ENCODE measurements at regions not wholly inside any gene's neighbourhood (a gene's known extent, or its start where the extent isn't known, plus 50 kb on each side); places are given as distances from the start of the nearest gene placed in this dataset.

DNA sequence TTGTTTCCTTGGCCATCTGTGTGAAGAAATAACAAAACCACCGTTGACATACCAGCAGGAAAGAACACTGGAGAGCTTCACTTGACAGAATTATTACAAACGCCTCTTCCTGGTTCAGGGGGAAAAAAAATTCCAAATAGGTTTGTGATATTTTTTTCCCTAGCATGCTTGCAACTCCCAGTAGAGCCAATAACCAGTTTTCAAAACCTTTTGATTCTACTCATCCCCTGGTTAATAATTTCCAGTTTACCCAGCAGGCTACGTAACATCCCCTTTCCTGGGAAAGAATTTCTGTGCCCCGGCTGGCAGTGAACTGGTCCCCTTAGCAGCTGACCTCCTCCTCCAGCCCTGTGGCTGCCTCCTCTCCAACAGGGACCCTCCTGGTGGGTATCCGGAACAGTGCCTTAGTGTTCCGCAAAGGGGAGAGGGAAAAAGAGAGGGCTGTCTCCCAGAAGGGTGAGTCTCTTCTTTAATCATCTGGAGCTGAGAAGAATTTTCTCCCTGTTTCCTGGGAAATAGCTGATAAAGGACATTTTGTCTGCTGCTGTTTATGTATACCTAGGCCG is 72.8 kb upstream of the BOD1 start:
- no peak for DNase-seq (ENCODE audit: low spot score in 2 of 2)
- no peak for FAIRE-seq

DNA sequence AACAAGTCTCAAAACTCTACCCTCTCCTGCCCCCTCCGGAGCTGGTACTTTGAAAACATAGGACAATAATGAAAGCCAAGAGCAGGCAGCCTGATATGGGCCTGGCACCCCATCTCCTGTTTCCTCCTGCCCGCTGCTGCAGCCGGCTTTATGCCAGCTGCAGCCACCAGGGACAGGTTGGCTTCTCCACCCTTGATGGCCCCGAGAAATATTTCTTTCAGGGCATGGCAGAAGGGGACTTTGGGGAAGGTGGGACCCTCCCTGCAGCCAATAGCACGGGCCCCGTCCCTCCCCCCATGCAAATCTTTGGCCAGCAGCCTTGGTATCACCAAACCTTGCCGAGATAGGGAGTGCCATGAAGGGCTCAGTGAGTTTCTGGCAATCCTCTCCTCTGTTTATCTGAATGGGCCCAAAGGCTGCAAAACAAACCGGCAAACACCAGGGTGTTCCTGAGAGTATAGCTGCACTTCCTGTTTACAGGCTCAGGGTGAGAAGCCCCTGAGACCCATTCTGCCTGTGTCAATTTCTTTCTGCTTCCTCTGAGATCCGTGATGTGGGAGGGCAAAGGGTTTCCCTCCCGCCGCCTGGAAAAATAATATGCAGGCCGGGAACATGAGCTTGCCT is 73.4 kb upstream of the BOD1 start:
- no peak for FAIRE-seq
- DNase-seq (ENCODE audit: low spot score in 2 of 2): no peak

DNA sequence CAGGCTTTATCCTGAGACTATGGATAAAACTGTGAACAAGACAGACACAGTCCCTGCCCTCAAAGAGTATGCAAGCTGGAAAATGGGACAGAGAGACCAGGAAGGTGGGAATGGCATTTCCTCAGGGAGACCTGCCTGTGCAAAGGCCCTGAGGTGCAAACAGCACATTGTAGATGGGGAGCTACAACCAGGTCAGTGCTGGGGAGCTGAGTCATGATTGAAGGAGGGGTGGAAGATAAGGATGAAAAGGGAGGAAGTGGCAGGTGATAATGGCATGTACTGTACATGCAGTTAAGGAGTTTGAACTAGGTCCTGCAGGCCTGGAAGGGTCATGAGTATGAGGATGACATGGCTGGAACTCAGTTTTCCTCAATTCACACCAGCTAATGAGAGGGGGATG is 75.5 kb upstream of the BOD1 start:
- FAIRE-seq: no peak

DNA sequence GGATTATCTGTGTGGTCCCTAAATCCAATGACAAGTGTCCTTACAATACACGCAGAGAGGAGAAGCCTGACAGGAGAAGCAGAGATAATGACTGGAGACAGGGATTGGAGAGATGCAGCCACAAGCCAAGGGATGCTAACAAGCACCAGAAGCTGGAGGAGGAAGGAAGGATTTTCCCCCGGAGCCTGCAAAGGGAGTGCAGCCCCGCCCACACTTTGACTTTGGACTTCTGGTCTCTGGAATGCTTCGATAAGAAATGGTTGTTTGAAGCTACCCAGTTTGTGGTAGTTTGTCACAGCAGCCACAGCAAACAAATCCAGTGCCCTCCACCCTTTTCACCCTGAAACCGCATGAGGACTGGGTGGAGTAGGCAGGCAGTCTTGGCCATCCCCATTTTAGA is 77.2 kb upstream of the BOD1 start:
- no peak for FAIRE-seq
- no peak for DNase-seq (ENCODE audit: low spot score in 2 of 2)

More for the DNA sequence above, 75.5 kb upstream of the BOD1 start:
- DNase-seq (ENCODE audit: low spot score in 2 of 2): no peak

DNA sequence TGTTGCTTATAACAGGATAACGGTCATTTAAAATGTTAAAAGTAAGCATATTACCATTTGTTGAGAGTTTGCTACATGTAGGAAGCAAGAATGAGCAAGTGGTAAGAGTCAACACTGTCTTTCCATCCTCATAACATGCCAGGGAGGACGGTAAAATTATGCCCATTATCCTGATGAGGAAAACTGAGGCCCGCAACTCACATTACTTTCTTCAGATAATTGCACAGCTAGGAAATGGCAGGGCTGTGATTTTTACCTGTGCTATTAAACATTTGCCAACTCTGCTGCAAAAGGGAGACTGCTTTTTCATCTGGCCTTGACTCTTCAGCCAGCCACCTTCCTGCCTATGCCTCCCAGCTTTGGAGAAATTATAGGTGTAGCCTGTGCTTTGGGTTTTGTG is 79.8 kb upstream of the BOD1 start:
- no peak for DNase-seq (ENCODE audit: low spot score in 2 of 2)
- FAIRE-seq: no peak

DNA sequence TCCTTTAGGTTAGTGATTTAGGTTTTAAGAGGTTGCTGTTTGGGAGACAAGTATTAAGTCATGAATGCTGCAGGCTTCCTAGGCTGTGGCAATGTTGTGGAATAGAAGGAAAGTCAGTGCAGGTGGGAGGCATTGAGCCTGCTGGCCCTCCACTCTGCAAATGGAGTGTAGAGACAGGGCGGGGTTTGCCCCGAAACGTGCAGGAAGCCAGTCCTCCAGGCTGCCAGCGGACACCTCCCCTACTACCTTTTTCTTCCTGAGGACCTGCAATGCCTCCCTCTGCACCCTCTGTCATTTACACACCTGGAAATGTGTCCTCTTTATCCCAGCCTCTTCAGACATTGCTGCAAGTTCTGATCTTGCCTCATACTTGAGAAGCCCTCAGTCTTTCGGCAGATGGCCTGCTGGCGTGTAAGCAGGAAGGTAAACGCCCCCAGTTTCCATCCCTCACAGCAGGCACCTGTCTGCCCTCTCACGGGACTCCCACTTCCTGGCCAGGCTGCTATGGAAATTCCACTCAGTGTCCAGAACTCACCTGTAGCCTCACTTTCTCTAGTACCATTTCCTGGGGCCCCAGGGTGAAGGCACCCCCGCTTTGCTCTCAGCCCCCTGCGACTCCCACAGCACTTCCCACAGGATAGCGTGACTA is 81.6 kb upstream of the BOD1 start:
- no peak for FAIRE-seq
- DNase-seq (ENCODE audit: low spot score in 2 of 2): no peak

DNA sequence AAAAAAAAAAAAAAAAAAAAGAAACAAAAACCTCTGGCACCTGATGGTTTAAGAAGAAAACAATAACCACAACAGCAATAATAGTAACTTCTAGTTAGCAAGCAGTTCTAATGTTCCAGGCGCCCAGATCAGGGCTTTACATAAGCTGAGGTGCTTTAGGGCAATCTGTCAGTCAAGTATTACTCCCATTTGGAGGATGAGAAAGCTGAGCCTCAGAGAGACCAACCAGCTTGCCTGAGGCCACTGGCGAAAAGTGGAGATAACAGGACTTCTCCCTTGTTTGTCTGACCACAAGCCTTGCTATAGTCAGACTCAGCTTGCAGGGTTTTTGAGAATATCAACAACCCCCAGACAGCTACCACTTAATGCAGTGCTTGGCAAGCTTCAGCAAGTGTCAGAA is 83.5 kb upstream of the BOD1 start:
- DNase-seq (ENCODE audit: low spot score in 2 of 2) (no peak), FAIRE-seq (no peak)

DNA sequence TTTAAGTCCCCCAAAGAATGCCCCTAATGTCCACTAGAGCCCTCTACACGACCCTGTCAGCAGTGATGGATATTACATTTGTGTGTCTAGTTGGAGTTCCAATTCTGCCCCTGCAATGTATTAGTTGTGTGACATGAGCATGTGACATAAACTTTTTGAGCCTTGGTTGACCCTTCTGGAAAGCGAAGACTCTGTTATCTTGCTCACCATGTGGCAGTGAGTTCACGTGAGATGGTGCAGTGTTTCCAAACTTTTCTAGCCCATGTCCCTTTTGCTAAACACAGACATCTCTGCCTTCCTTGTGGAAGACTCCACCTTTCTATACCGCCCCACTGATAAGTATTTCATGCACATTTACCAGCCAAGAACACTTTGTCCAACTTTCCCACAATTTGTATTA is 87.0 kb upstream of the BOD1 start:
- DNase-seq (ENCODE audit: low spot score in 2 of 2) (no peak), FAIRE-seq (no peak)

DNA sequence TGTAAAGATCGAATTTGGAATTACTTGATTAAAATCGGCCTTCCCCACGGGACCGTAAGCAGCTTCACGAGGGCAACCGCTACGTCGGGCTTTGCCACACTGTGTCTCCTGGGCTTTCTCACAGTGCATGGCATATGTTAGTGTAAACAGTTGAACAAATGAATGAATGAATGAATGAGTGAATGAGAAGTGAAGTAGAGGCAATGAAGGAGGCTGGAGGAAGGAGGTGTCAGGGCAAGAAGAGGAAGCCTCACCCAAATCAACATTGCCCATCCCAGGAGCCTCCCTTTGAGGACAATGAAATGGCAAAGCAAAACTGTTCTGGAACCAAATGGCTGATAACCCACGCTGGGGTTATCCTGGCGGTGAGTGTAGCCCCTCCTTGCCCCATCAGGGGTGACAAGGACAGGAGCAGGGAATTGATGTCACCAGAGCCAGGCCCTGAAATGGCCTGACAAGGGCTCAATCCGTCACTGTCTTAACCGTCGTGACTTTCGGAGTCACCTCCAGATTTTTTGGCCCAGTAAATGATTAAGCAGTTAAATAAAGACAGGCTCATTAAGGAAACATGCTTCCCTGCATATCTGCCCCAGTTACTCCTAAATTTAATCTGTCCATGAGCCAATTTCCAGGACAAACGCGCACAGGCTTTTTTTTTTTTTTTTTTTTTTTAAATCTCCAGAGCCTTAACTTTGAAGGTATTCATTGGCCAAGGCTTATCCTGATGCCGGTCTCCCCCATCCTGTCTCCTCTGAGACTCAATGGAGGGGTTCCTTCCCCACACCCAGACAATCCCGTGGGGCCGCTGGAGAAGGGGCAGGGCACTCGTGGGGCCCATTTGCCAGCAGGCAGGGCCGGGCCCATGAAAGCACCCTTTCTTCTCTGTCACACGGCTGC is 88.4 kb upstream of the BOD1 start:
- DNase-seq (ENCODE audit: low spot score in 2 of 2): no peak
- FAIRE-seq: no peak

DNA sequence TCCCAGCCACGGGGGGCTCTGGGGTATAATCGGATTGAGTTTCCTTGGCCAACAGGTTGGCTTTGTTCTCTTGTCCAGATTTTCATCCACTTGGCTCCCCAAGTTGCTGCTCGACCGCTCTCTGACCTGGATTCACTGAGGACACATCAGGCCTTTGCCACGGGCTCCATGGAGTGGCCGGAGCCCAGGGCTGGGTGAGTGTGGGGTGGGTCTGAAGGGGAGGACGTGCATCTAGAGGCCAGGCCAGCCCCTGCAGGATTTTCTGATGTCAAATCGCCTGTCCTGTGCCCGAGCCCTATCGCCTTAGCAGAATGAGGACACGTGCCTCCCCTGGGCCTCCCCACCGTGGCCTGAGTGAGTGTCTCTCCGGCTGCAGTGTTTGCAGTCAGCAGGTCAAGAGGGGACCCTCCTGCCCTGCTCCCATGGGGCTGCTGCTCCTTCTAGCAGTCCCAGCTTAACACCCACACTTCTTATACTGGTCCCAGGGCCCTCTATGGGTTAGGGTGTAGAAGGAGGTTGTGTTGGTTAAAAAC is 89.1 kb upstream of the BOD1 start:
- DNase-seq (ENCODE audit: low spot score in 2 of 2): no peak
- FAIRE-seq: no peak

DNA sequence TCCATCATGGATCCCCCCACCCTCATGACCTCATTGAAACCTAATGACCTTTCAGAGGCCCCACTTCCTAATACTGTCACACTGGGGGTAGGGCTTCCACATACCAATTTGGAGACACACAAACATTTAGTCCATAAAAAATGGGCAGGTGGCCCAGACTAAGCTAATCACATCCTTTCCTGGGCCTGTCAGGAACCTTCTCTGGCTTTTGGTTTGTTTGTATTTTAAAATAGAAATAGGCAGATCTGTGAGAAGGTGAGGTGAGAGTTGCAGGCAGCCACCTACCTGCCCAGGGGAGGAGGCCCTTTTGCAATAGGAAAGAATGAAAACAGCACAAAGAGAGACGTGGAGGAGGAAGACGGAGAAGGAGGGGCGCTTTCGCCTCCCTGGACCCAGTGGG is 90.2 kb upstream of the BOD1 start:
- no peak for DNase-seq (ENCODE audit: low spot score in 2 of 2)
- no peak for FAIRE-seq

DNA sequence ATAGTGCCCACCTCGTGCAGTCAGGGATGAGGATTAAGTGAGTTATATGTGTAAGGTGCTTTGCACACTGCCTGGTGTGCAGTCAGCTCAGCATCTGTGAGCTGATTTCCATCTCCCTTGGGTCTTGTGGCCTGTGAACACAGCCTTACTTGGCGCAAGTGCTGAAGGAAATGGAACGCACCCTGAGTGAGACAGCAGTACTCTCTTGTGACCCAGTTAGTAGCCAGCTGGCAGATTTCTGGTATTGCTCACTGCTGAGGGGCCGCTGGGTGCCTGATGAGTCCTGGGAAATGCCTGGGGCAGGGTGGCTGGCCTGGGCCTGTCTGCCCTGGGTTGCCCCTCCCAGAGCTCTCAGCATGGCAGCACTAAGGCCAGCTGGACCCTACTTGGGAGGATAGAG is 90.9 kb upstream of the BOD1 start:
- DNase-seq (ENCODE audit: low spot score in 2 of 2) (peak in 1 of 2 donors; percentile 47), FAIRE-seq (no peak)

DNA sequence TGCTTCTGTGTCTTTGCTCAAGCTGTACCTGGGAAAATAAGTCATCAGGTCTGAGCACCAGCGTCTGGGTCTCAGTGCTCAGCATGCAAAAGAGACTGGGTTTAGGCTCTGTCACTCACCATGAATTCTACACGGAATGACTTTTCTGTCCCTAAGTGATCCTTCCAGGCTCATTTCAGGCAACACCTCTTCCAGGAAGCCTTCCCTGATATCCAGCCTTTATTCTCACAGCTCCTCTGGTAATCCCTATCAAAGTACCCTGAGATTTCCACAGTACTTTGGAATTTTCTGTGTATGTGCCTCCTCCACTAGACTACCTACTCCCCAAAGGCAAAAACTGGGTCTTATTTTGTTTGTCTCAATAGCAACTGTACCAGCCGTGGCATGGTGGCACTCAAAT is 92.7 kb upstream of the BOD1 start:
- DNase-seq (ENCODE audit: low spot score in 2 of 2) (no peak), FAIRE-seq (no peak)

DNA sequence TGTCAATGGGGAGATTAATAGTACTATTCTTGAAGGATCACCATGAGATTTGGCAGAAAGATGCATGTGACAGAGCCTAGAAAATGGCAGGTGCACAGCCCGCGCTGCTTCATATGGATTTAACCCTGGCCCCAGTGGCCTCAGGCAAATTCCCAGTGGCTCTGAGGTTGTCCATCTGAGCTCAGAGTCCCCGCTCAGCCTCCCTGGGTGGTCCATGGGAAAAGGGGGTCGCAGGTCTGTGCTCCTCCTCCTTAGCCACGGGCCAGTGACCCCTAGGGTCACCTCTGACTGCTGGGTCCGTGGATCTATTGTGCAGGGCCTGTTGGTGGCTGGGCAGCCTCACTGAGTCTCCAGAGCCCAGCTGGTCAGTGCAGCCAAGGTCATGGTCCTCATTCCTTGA is 93.3 kb upstream of the BOD1 start:
- DNase-seq (ENCODE audit: low spot score in 2 of 2) (no peak), FAIRE-seq (no peak)

DNA sequence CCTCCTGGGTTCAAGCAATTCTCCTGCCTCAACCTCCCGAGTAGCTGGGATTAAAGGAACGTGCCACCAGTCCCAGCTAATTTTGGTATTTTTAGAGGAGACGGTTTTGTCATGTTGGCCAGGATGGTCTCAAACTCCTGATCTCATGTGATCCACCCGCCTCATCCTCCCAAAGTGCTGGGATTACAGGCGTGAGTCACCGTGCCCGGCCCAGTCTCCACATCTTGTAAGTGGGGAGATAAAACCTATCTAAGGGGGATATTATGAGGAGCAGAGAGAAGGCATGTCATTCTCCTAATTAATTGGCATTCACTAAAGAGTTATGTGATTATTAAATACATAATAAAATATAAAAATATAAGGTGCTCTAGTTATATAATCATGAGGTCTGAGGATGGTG is 94.1 kb upstream of the BOD1 start:
- DNase-seq (ENCODE audit: low spot score in 2 of 2) (no peak), FAIRE-seq (no peak)

DNA sequence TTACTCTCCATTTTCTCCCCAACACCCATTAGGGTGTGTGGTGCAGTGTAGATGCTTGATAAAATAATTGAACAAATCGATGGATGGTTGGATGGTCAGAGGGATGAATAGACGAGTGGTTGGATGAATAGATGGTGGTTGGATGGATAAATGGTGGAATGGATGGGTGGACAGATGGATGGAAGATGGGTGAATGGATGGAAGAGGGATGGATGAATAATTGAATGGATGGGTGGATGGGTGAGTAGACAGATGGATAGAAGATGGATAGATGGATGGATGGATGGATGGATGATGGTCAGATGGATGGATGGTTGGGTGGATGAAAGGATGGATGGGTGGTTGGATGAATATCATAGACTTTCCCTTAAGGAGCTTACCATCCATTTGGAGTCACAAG is 95.0 kb upstream of the BOD1 start:
- no peak for DNase-seq (ENCODE audit: low spot score in 2 of 2)
- FAIRE-seq: no peak

DNA sequence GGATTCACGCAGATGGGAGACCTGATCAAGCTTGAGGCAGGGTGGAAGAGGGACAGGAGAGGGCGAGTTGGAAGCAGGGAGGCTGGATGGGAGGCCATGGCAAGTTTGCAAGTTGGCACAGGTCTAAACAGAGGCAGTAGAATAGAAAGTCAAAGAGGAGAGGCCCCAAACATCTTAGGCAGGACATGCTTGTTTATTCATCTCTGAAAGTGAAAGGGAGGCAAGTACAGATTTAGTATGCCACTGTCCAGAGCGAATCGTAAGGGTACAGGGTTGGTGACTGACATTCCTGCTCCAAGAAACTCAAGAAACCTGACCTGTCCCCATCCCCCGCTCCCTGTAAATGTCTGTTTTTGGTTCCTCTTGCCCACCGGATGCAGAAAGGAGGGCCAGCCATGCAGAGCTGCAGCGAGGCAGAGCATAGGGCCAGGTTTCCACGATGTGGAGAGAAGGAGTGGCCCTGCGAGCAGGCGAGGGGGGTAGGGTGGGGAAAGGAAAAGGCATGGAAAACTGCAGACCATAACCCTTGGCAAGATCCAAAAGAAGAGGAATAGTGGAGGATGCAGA is 96.2 kb upstream of the BOD1 start:
- FAIRE-seq: no peak
- no peak for DNase-seq (ENCODE audit: low spot score in 2 of 2)

DNA sequence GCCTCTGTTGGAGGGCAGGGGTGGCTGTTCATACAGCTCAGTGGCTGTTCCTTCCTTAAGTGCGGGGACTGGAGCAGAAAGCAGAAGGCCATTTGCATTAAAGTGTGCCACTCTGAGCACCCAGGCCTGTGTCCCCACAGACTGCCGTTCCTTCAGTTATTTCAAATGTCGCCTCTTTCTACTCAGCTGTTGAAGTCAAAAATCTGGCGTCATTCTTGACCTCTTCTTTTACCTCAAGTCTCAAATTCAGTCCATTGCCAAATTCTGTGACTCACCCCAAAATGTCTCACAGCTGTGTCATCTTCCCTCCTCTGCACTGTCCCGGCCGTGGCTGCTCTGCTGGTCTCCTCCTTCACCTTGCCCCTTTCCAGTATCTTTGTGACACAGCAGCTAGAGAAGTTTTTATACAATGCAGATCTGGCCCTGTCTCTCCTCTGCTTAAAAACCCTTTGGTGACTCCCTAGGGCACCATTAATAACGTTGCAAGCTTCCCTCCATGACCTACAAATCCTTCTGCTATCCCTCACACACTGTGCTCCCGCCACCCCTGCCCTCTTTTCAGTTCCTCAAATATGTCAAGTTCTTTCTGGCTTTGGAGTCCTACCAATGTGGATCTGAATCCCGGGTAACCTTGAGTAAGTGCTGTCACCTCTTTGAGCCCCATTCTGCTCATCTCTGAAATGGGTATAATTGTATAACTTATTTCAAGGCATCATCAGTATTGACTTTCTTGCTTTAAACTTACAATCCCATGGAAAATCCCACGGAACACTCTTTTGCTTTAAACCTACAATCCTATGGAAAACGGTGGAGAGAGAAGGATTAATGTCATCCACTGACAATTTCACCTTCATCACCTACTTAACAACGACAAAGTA is 98.3 kb upstream of the BOD1 start:
- DNase-seq (ENCODE audit: low spot score in 2 of 2): no peak
- FAIRE-seq: no peak

DNA sequence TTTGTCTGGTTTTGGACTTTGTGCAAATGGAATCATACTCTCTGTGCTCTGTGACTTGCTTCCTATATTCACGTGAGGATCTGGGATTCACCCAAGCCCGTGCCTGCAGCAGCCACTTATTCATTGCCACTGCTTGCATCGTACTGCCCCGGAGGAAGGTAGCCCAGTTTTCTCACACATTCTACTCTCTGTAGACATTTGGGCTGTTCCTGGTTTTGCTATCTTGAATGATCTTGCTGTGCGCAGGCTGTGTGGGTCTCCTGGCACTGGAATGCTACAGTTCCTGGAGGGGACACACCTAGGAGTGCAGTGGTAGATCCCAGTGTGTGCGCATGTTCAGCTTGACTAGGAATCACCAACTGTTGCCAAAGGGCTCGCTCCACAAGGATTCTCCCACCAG is 99.2 kb upstream of the BOD1 start:
- no peak for FAIRE-seq
- DNase-seq (ENCODE audit: low spot score in 2 of 2): no peak
